Progenitor cell of endocrine pancreas (in vitro differentiated cells): ENCODE measurements at regions not wholly inside any gene's neighbourhood (a gene's known extent, or its start where the extent isn't known, plus 50 kb on each side); places are given as distances from the start of the nearest gene placed in this dataset.
"Not testable (repeated sequence)": the region's sequence is repeated elsewhere in the genome, so short reads cannot be mapped to it uniquely, and the experiment has no call there.

Experiments used
- DNase-seq: peaks from one replicate; pipeline ENCODE4 v3.0.0; 2021; ENCODE audit warnings: low spot score; ENCODE audit not compliant: unreplicated experiment
- H3K27ac Mint-ChIP-seq: 2 replicates; pipeline ENCODE4 v1.8.0; 2021; ENCODE audit warnings: mild to moderate bottlenecking, moderate library complexity, mixed read lengths
- H3K27me3 Mint-ChIP-seq: 2 replicates; pipeline ENCODE4 v1.8.0; 2021; ENCODE audit warnings: mixed read lengths
- H3K36me3 Mint-ChIP-seq: 2 replicates; pipeline ENCODE4 v1.8.0; 2022; ENCODE audit warnings: mixed read lengths; ENCODE audit not compliant: insufficient read depth
- H3K4me1 Mint-ChIP-seq: 2 replicates; pipeline ENCODE4 v1.8.0; 2021; ENCODE audit warnings: low read depth, mixed read lengths
- H3K4me3 Mint-ChIP-seq: 2 replicates; pipeline ENCODE4 v1.8.0; 2021; ENCODE audit warnings: low read depth, mild to moderate bottlenecking, moderate library complexity, mixed read lengths
- H3K9me3 Mint-ChIP-seq: 2 replicates; pipeline ENCODE4 v1.8.0; 2021; ENCODE audit warnings: low read depth, mixed read lengths
- CTCF ChIP-seq: fragments of 200-600 bp; sonication (generic); IDR thresholded peaks from one replicate; pipeline ENCODE4 v1.5.0; 2021; ENCODE audit warnings: antibody characterized with exemption, mild to moderate bottlenecking; ENCODE audit not compliant: unreplicated experiment

GRCh38 chr6:9704989-9705388 is 709.9 kb downstream of the TFAP2A start:
- Mint-ChIP-seq H3K4me3 (no peak overlapping the region), H3K27me3 (no peaks in the 10 kb centered on the region), H3K36me3 (no peaks in the 10 kb centered on the region), H3K9me3 (no peaks in the 10 kb centered on the region), H3K27ac (no peak overlapping the region), H3K4me1 (peaks cover 3% of the 10 kb centered on the region)
- no peak for TF ChIP-seq CTCF
- DNase-seq: no peak

GRCh38 chr6:9702914-9703313 is 712.0 kb downstream of the TFAP2A start:
- no peak for DNase-seq
- Mint-ChIP-seq H3K9me3 (no peaks in the 10 kb centered on the region), H3K4me3 (no peak overlapping the region), H3K27me3 (no peaks in the 10 kb centered on the region), H3K4me1 (peaks cover 3% of the 10 kb centered on the region), H3K36me3 (no peaks in the 10 kb centered on the region), H3K27ac (no peak overlapping the region)
- TF ChIP-seq CTCF: no peak

DNA sequence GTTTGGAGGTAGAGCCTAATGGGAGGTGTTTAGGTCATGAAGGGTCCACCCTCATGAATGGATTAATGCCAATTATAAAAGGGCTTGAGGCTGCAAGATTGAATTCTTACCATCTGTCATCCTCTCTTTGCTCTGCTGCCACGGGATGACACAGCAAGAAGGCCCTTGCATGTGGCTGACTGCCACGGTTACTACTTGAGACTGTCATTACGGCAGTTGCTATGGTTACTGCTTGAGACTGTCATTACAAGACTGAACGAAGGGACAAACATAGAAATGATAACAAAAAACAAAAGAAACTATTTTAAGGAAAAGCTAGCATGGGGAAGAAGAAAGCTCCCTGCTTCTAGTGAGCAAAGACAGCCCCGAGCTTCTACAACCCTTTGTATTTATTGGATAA is 715.0 kb downstream of the TFAP2A start:
- TF ChIP-seq CTCF: no peak
- Mint-ChIP-seq H3K27ac (no peak overlapping the region), H3K4me3 (no peak overlapping the region), H3K4me1 (peaks cover 3% of the 10 kb centered on the region), H3K9me3 (peaks cover 15% of the 10 kb centered on the region), H3K36me3 (no peaks in the 10 kb centered on the region), H3K27me3 (no peaks in the 10 kb centered on the region)
- DNase-seq: no peak

- H3K36me3 Mint-ChIP-seq: no peaks in the 10 kb centered on the region
- H3K27ac Mint-ChIP-seq: no peak overlapping the region
- H3K4me1 Mint-ChIP-seq: peaks cover 2% of the 10 kb centered on the region
- H3K9me3 Mint-ChIP-seq: peaks cover 15% of the 10 kb centered on the region
- no peak for TF ChIP-seq CTCF
- no peak overlapping the region for H3K4me3 Mint-ChIP-seq
- no peaks in the 10 kb centered on the region for H3K27me3 Mint-ChIP-seq
- DNase-seq: no peak
Measured at GRCh38 chr6:9697263-9697931, 717.5 kb downstream of the TFAP2A start.

- TF ChIP-seq CTCF: no peak
- no peaks in the 10 kb centered on the region for H3K4me1 Mint-ChIP-seq
- no peak overlapping the region for H3K4me3 Mint-ChIP-seq
- DNase-seq: no peak
- H3K9me3 Mint-ChIP-seq: no peaks in the 10 kb centered on the region
- no peaks in the 10 kb centered on the region for H3K36me3 Mint-ChIP-seq
- H3K27ac Mint-ChIP-seq: no peak overlapping the region
- H3K27me3 Mint-ChIP-seq: no peaks in the 10 kb centered on the region
Measured at GRCh38 chr6:9690388-9690787, 724.5 kb downstream of the TFAP2A start.

- peaks cover 13% of the 10 kb centered on the region for H3K9me3 Mint-ChIP-seq
- not testable (repeated sequence) for H3K27ac Mint-ChIP-seq, H3K36me3 Mint-ChIP-seq, H3K4me3 Mint-ChIP-seq, H3K27me3 Mint-ChIP-seq, DNase-seq, H3K4me1 Mint-ChIP-seq
Measured at GRCh38 chr6:9680727-9681126, 734.1 kb downstream of the TFAP2A start.
